Hepatocyte (in vitro differentiated cells): ENCODE measurements at regions not wholly inside any gene's neighbourhood (a gene's known extent, or its start where the extent isn't known, plus 50 kb on each side); places are given as distances from the start of the nearest gene placed in this dataset.

Experiments used
- EZH2 ChIP-seq: fragments of 200-600 bp; sonication (generic); IDR thresholded peaks from 2 replicates; pipeline ENCODE4 v1.6.1; 2016; ENCODE audit warnings: antibody characterized with exemption, mild to moderate bottlenecking, borderline replicate concordance
- EZH2phosphoT487 ChIP-seq: fragments of 200-600 bp; sonication (generic); IDR thresholded peaks from one replicate; pipeline ENCODE4 v1.6.1; 2018; ENCODE audit warnings: antibody characterized with exemption, mild to moderate bottlenecking, low read depth, moderate library complexity; ENCODE audit not compliant: unreplicated experiment, severe bottlenecking
- TF ChIP-seq, protein P1 (sequence below): fragments of 200-600 bp; sonication (generic); IDR thresholded peaks from 2 replicates; pipeline ENCODE4 v1.5.1; 2016; ENCODE audit warnings: antibody characterized with exemption, mild to moderate bottlenecking; ENCODE audit not compliant: poor library complexity

DNA sequence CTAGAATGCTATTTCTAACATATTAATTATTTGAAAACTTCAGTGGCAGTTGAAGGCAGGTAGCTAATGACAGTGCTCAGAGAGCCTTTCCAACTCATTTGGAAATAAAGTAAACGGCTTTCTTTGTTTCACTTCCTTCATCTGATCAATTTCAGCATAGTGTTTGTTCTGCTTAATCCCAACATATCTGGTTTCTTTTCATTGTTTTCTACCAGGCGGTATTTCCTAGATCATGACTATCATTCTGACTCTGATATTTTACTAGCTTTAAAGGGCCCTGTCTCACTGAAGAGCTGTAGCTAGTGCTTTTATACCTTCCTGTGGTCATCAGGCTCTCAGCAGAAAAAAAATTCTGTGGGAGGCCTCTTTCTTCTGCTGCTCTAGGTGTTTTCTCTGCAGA is 178.6 kb downstream of the RBM26 start:
- TF ChIP-seq, protein P1, sequence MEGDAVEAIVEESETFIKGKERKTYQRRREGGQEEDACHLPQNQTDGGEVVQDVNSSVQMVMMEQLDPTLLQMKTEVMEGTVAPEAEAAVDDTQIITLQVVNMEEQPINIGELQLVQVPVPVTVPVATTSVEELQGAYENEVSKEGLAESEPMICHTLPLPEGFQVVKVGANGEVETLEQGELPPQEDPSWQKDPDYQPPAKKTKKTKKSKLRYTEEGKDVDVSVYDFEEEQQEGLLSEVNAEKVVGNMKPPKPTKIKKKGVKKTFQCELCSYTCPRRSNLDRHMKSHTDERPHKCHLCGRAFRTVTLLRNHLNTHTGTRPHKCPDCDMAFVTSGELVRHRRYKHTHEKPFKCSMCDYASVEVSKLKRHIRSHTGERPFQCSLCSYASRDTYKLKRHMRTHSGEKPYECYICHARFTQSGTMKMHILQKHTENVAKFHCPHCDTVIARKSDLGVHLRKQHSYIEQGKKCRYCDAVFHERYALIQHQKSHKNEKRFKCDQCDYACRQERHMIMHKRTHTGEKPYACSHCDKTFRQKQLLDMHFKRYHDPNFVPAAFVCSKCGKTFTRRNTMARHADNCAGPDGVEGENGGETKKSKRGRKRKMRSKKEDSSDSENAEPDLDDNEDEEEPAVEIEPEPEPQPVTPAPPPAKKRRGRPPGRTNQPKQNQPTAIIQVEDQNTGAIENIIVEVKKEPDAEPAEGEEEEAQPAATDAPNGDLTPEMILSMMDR: no peak
- no peak for TF ChIP-seq EZH2
- TF ChIP-seq EZH2phosphoT487: no peak
